MM.1S (cell line): ENCODE measurements at regions not wholly inside any gene's neighbourhood (a gene's known extent, or its start where the extent isn't known, plus 50 kb on each side); places are given as distances from the start of the nearest gene placed in this dataset.

Source experiments
- DNase-seq: peaks from one replicate; pipeline ENCODE4 v3.0.0-alpha.2; 2015
- H2AFZ ChIP-seq: fragments of 300-600 bp; sonication (generic); 2 replicates; pipeline ENCODE4 v1.6.0; 2016; ENCODE audit warnings: antibody characterized with exemption, low read length
- H3F3A ChIP-seq: fragments of 300-600 bp; sonication (generic); 2 replicates; pipeline ENCODE4 v1.6.1; 2016; ENCODE audit warnings: mild to moderate bottlenecking, antibody characterized with exemption, low read length, moderate library complexity, mixed read lengths; ENCODE audit not compliant: insufficient read depth
- H3K27ac ChIP-seq: fragments of 300-600 bp; sonication (generic); 2 replicates; pipeline ENCODE4 v1.5.1; 2016; ENCODE audit warnings: mild to moderate bottlenecking, low read length
- H3K27me3 ChIP-seq: fragments of 300-600 bp; sonication (generic); replicated peaks from 2 replicates; pipeline ENCODE4 v1.6.0; 2016; ENCODE audit warnings: low read length; ENCODE audit not compliant: insufficient read depth
- H3K36me3 ChIP-seq: fragments of 300-600 bp; sonication (generic); replicated peaks from 2 replicates; pipeline ENCODE4 v1.6.1; 2016; ENCODE audit warnings: mild to moderate bottlenecking, low read length, mixed read lengths; ENCODE audit not compliant: insufficient read depth
- H3K4me1 ChIP-seq: fragments of 300-600 bp; sonication (generic); 2 replicates; pipeline ENCODE4 v1.6.1; 2016; ENCODE audit warnings: low read length, mixed read lengths
- H3K4me2 ChIP-seq: fragments of 300-600 bp; sonication (generic); 2 replicates; pipeline ENCODE4 v1.6.0; 2016; ENCODE audit warnings: low read depth, low read length
- H3K4me3 ChIP-seq: fragments of 300-600 bp; sonication (generic); 2 replicates; pipeline ENCODE4 v1.5.1; 2016; ENCODE audit warnings: low read length, mixed read lengths
- H3K79me2 ChIP-seq: fragments of 300-600 bp; sonication (generic); 2 replicates; pipeline ENCODE4 v1.6.1; 2016; ENCODE audit warnings: mixed run types, low read length, mixed read lengths
- H3K9ac ChIP-seq: fragments of 300-600 bp; sonication (generic); 2 replicates; pipeline ENCODE4 v1.6.1; 2016; ENCODE audit warnings: low read length, mixed read lengths
- H3K9me2 ChIP-seq: fragments of 300-600 bp; sonication (generic); replicated peaks from 2 replicates; pipeline ENCODE4 v1.6.1; 2016; ENCODE audit warnings: mild to moderate bottlenecking, low read length, mixed read lengths; ENCODE audit not compliant: insufficient read depth
- H3K9me3 ChIP-seq: fragments of 300-600 bp; sonication (generic); replicated peaks from 2 replicates; pipeline ENCODE4 v1.6.1; 2016; ENCODE audit warnings: mild to moderate bottlenecking, low read length, mixed read lengths; ENCODE audit not compliant: insufficient read depth
- H4K20me1 ChIP-seq: fragments of 300-600 bp; sonication (generic); 2 replicates; pipeline ENCODE4 v1.6.1; 2016; ENCODE audit warnings: mild to moderate bottlenecking, low read length, moderate library complexity, mixed read lengths; ENCODE audit not compliant: insufficient read depth
- EZH2 ChIP-seq: fragments of 300-600 bp; sonication (generic); optimal IDR thresholded peaks from 2 replicates; pipeline ENCODE3; 2017; ENCODE audit warnings: low read depth, mild to moderate bottlenecking, antibody characterized with exemption, low read length, mixed read lengths
- EZH2phosphoT487 ChIP-seq: fragments of 300-600 bp; sonication (generic); IDR thresholded peaks from 2 replicates; pipeline ENCODE4 v1.6.1; 2018; ENCODE audit warnings: antibody characterized with exemption, low read length
- TF ChIP-seq, protein P1 (sequence below): fragments of 300-600 bp; sonication (generic); IDR thresholded peaks from 2 replicates; pipeline ENCODE4 v1.5.1; 2016; ENCODE audit warnings: antibody characterized with exemption, low read length, mixed read lengths

DNA sequence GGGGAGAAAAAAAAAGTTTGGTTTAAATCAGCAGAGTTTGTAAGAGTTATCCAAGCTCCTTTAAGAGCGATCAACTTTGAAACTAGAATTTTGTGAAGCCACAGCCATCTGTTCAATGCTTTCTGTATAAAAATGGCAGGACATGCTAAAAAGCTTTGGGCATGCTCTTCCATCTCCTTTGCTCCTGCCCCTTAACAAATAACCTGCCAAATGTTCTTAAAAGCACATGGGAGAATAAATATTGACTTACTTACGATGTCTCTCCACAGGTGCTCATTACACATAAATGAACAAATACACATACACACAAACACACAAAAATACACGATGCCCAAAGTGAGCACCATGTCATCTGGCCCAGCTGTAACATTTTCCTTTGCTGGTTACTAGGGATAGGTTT is 211.8 kb upstream of the DPH6 start:
- no peaks in the 10 kb centered on the region for H3K9me2 ChIP-seq
- no peak overlapping the region for H3K4me2 ChIP-seq
- no peaks in the 10 kb centered on the region for H3K4me1 ChIP-seq
- H3K36me3 ChIP-seq: no peaks in the 10 kb centered on the region
- H3F3A ChIP-seq: no peaks in the 10 kb centered on the region
- no peaks in the 10 kb centered on the region for H3K79me2 ChIP-seq
- no peak overlapping the region for H3K27ac ChIP-seq
- no peak overlapping the region for H3K4me3 ChIP-seq
- H3K27me3 ChIP-seq: no peaks in the 10 kb centered on the region
- no peak for DNase-seq
- no peak overlapping the region for H3K9ac ChIP-seq
- TF ChIP-seq EZH2: no peak
- no peak for TF ChIP-seq EZH2phosphoT487
- TF ChIP-seq, protein P1, sequence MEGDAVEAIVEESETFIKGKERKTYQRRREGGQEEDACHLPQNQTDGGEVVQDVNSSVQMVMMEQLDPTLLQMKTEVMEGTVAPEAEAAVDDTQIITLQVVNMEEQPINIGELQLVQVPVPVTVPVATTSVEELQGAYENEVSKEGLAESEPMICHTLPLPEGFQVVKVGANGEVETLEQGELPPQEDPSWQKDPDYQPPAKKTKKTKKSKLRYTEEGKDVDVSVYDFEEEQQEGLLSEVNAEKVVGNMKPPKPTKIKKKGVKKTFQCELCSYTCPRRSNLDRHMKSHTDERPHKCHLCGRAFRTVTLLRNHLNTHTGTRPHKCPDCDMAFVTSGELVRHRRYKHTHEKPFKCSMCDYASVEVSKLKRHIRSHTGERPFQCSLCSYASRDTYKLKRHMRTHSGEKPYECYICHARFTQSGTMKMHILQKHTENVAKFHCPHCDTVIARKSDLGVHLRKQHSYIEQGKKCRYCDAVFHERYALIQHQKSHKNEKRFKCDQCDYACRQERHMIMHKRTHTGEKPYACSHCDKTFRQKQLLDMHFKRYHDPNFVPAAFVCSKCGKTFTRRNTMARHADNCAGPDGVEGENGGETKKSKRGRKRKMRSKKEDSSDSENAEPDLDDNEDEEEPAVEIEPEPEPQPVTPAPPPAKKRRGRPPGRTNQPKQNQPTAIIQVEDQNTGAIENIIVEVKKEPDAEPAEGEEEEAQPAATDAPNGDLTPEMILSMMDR: no peak
- no peaks in the 10 kb centered on the region for H3K9me3 ChIP-seq
- no peak overlapping the region for H2AFZ ChIP-seq
- H4K20me1 ChIP-seq: no peaks in the 10 kb centered on the region

DNA sequence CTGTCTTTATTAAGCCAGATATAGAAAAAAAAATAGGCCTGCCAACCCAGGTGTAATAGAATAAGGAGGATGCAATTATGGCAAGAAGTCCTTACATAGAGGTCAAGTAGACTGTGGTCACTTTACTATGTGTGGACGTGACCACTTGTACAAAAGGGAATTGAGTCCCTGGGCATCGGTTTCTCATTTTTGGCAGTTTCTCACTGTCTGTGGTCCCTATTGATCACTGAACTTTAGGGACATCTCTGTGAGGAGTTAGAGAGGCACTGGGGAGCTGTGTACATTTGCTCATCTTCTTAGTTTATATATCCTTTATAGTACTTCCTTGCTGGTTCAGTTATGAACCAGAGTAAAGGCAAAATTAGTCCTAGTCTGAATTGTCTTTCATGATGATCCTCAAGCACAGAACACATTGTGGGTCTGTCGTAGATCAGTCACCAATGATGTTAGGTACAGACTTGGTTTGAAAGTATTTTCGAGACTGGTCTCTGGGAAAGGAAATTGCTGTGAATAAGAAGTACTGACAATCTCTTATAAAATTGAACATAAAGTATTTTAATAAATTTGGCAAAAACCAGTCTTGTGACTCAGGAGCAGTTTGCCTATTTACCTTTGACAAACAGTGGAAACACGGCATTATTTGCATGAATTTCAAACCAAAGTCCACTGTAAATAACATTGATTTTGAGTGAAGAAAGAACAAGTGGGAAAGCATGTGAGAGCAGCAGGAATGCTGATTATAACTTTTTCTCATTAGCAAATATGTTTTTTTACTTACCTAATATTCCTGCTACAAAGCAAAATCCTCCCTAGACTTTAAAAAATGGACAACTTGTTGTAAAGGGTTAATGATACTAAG is 218.9 kb upstream of the DPH6 start:
- no peak overlapping the region for H2AFZ ChIP-seq
- H3K4me3 ChIP-seq: no peak overlapping the region
- no peaks in the 10 kb centered on the region for H3K79me2 ChIP-seq
- H3K9me3 ChIP-seq: no peaks in the 10 kb centered on the region
- no peaks in the 10 kb centered on the region for H3K9me2 ChIP-seq
- no peaks in the 10 kb centered on the region for H4K20me1 ChIP-seq
- DNase-seq: no peak
- no peaks in the 10 kb centered on the region for H3K4me1 ChIP-seq
- H3K4me2 ChIP-seq: no peak overlapping the region
- H3K36me3 ChIP-seq: no peaks in the 10 kb centered on the region
- H3K27me3 ChIP-seq: no peaks in the 10 kb centered on the region
- no peak overlapping the region for H3K9ac ChIP-seq
- no peaks in the 10 kb centered on the region for H3F3A ChIP-seq
- H3K27ac ChIP-seq: no peak overlapping the region
- TF ChIP-seq EZH2 (no peak), EZH2phosphoT487 (no peak)
- TF ChIP-seq, protein P1: no peak

DNA sequence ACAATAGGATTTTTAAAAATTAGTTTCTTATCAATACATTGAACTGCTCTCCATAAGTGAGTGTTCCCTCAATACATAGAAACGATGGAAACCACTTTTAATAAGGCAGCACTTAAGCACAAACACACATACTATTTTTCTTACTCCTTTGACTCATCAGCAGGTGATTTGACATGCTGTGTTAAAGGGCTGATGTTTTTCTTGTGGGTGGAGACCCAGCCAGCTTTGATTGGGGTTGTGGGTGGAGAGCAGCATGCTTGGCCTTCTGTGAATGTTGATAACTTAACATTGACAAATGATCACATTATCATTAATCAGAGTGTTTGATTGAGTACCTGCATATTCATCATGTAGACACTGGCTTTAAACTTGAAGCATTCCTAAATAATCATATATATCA is 223.0 kb upstream of the DPH6 start:
- DNase-seq: no peak
- Histone ChIP-seq H2AFZ (no peak overlapping the region), H3K4me3 (no peak overlapping the region), H3K9ac (no peak overlapping the region), H3K4me1 (no peaks in the 10 kb centered on the region), H3K9me3 (no peaks in the 10 kb centered on the region), H3K27ac (no peak overlapping the region), H3K36me3 (no peaks in the 10 kb centered on the region), H3K79me2 (no peaks in the 10 kb centered on the region), H3F3A (no peaks in the 10 kb centered on the region), H3K27me3 (no peaks in the 10 kb centered on the region), H3K4me2 (no peak overlapping the region), H4K20me1 (no peaks in the 10 kb centered on the region), H3K9me2 (no peaks in the 10 kb centered on the region)
- TF ChIP-seq, protein P1: no peak
- TF ChIP-seq EZH2phosphoT487 (no peak), EZH2 (no peak)
